ENCODE measurements at regions not wholly inside any gene's neighbourhood (a gene's known extent, or its start where the extent isn't known, plus 50 kb on each side); places are given as distances from the start of the nearest gene placed in this dataset.

- peak; percentile 0 to 61 (median 54) for DNase-seq
- Mint-ChIP-seq H3K9me3 (peaks cover 0 to 7% (median 0%) of the 10 kb centered on the region in 7 donors), H3K4me1 (peaks cover 18% of the 10 kb centered on the region), H3K27ac (peak overlapping the region in 5 of 7 donors; percentile 75 to 94 (median 87)), H3K4me3 (peak overlapping the region; percentile 24 to 87), H3K27me3 (ENCODE audit: low read depth in 3 of 3) (no peaks in the 10 kb centered on the region), H3K36me3 (no peaks in the 10 kb centered on the region)
- H3K9ac ChIP-seq (ENCODE audit: insufficient read depth, low read length, poor library complexity, severe bottlenecking), result no peak overlapping the region
- TF ChIP-seq, protein P1, sequence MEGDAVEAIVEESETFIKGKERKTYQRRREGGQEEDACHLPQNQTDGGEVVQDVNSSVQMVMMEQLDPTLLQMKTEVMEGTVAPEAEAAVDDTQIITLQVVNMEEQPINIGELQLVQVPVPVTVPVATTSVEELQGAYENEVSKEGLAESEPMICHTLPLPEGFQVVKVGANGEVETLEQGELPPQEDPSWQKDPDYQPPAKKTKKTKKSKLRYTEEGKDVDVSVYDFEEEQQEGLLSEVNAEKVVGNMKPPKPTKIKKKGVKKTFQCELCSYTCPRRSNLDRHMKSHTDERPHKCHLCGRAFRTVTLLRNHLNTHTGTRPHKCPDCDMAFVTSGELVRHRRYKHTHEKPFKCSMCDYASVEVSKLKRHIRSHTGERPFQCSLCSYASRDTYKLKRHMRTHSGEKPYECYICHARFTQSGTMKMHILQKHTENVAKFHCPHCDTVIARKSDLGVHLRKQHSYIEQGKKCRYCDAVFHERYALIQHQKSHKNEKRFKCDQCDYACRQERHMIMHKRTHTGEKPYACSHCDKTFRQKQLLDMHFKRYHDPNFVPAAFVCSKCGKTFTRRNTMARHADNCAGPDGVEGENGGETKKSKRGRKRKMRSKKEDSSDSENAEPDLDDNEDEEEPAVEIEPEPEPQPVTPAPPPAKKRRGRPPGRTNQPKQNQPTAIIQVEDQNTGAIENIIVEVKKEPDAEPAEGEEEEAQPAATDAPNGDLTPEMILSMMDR (IDR thresholded peaks at IDR 0.05), result no peak
- peaks cover 0 to 17% of the 10 kb centered on the region in 2 donors for H3K4me1 ChIP-seq (ENCODE audit: control insufficient read depth in 1 of 2, insufficient read depth in 2 of 2, low read length in 2 of 2)
- WGBS (ENCODE audit: insufficient coverage), result 0% methylated on average over 1 of the region's 1 CpG
- no peaks in the 10 kb centered on the region for H3K36me3 ChIP-seq (replicated peaks in 1 of 2; ENCODE audit: control insufficient read depth in 1 of 2, insufficient read depth in 2 of 2, low read length in 2 of 2)
- no peaks in the 10 kb centered on the region for H4K20me1 ChIP-seq (ENCODE audit: insufficient read depth, low read length)
- intact Hi-C loops (cut with micrococcal nuclease), result no loop called here
- H3K4me3 ChIP-seq (replicated peaks in 1 of 3; ENCODE audit: low read depth in 2 of 3, low read length in 3 of 3), result no peak overlapping the region
- H2AFZ ChIP-seq (ENCODE audit: insufficient read depth, low read depth, low read length, poor library complexity, severe bottlenecking), result no peak overlapping the region
- no peak overlapping the region for H3K4me2 ChIP-seq (replicated peaks; ENCODE audit: extremely low read depth, low read length, poor library complexity, severe bottlenecking)
- no peaks in the 10 kb centered on the region for H3K79me2 ChIP-seq (ENCODE audit: insufficient read depth, low read length)
- peak overlapping the region in 1 of 2 donors; percentile 34 for H3K27ac ChIP-seq (ENCODE audit: low read depth in 1 of 2, low read length in 2 of 2)
- H3K27me3 ChIP-seq (ENCODE audit: control insufficient read depth in 2 of 2, insufficient read depth in 2 of 2, low read length in 2 of 2), result no peaks in the 10 kb centered on the region
- H3K9me3 ChIP-seq (replicated peaks in 1 of 2; ENCODE audit: control insufficient read depth in 1 of 2, insufficient read depth in 1 of 2, low read length in 2 of 2), result peaks cover 0 to 8% of the 10 kb centered on the region in 2 donors
These were observed 951.7 kb upstream of the CNTNAP5 start for GRCh38 chr2:123073371-123073770.

- Histone ChIP-seq H3K9me3 (replicated peaks in 1 of 2; ENCODE audit: control insufficient read depth in 1 of 2, insufficient read depth in 1 of 2, low read length in 2 of 2) (peaks cover 0 to 8% of the 10 kb centered on the region in 2 donors), H3K9ac (ENCODE audit: insufficient read depth, low read length, poor library complexity, severe bottlenecking) (no peak overlapping the region), H3K4me2 (replicated peaks; ENCODE audit: extremely low read depth, low read length, poor library complexity, severe bottlenecking) (no peak overlapping the region), H3K36me3 (replicated peaks in 1 of 2; ENCODE audit: control insufficient read depth in 1 of 2, insufficient read depth in 2 of 2, low read length in 2 of 2) (no peaks in the 10 kb centered on the region), H4K20me1 (ENCODE audit: insufficient read depth, low read length) (no peaks in the 10 kb centered on the region), H3K27ac (ENCODE audit: low read depth in 1 of 2, low read length in 2 of 2) (peak overlapping the region in 1 of 2 donors; percentile 34), H2AFZ (ENCODE audit: insufficient read depth, low read depth, low read length, poor library complexity, severe bottlenecking) (no peak overlapping the region), H3K4me3 (replicated peaks in 1 of 3; ENCODE audit: low read depth in 2 of 3, low read length in 3 of 3) (no peak overlapping the region), H3K4me1 (ENCODE audit: control insufficient read depth in 1 of 2, insufficient read depth in 2 of 2, low read length in 2 of 2) (peaks cover 0 to 17% of the 10 kb centered on the region in 2 donors), H3K27me3 (ENCODE audit: control insufficient read depth in 2 of 2, insufficient read depth in 2 of 2, low read length in 2 of 2) (no peaks in the 10 kb centered on the region), H3K79me2 (ENCODE audit: insufficient read depth, low read length) (no peaks in the 10 kb centered on the region)
- intact Hi-C loops (cut with micrococcal nuclease), result no loop called here
- peak overlapping the region; percentile 24 to 87 for H3K4me3 Mint-ChIP-seq
- no peaks in the 10 kb centered on the region for H3K27me3 Mint-ChIP-seq (ENCODE audit: low read depth in 3 of 3)
- DNase-seq, result peak in 2 of 3 donors; percentile 6 to 21
- H3K27ac Mint-ChIP-seq, result peak overlapping the region in 6 of 7 donors; percentile 75 to 94 (median 86)
- H3K9me3 Mint-ChIP-seq, result peaks cover 0 to 7% (median 0%) of the 10 kb centered on the region in 7 donors
- no peaks in the 10 kb centered on the region for H3K36me3 Mint-ChIP-seq
- H3K4me1 Mint-ChIP-seq, result peaks cover 18% of the 10 kb centered on the region
- TF ChIP-seq, protein P1 (IDR thresholded peaks at IDR 0.05), result no peak
These were observed 951.1 kb upstream of the CNTNAP5 start for GRCh38 chr2:123073956-123074355.
